Cerebellar nuclear complex (tissue), 1 donor: ENCODE measurements at regions not wholly inside any gene's neighbourhood (a gene's known extent, or its start where the extent isn't known, plus 50 kb on each side); places are given as distances from the start of the nearest gene placed in this dataset.

ENCODE experiments used
- DNase-seq, 2 experiments: peaks; one replicate each; lab custom pipeline; 2025; lab: John Stamatoyannopoulos, UW

GRCh38 chr2:221276601-221277000 lies 295.5 kb downstream of the EPHA4 start:
- no peak for DNase-seq

- no peak for DNase-seq
Observed at GRCh38 chr2:221282386-221282785, 289.7 kb downstream of the EPHA4 start.

GRCh38 chr2:221283896-221284545 lies 288.1 kb downstream of the EPHA4 start:
- DNase-seq: no peak

- no peak for DNase-seq
Observed at GRCh38 chr2:221285148-221285547, 287.0 kb downstream of the EPHA4 start.

GRCh38 chr2:221286406-221286805 lies 285.7 kb downstream of the EPHA4 start:
- no peak for DNase-seq

- DNase-seq: no peak
Observed at GRCh38 chr2:221289389-221289788, 282.7 kb downstream of the EPHA4 start.

GRCh38 chr2:221289846-221290245 lies 282.3 kb downstream of the EPHA4 start:
- no peak for DNase-seq

- DNase-seq: no peak
Observed at GRCh38 chr2:221293949-221294742, 278.0 kb downstream of the EPHA4 start.

- no peak for DNase-seq
Observed at GRCh38 chr2:221304916-221305315, 267.2 kb downstream of the EPHA4 start.

- DNase-seq: no peak
Observed at GRCh38 chr2:221308507-221309066, 263.5 kb downstream of the EPHA4 start.

- no peak for DNase-seq
Observed at GRCh38 chr2:221309892-221310583, 262.1 kb downstream of the EPHA4 start.

- no peak for DNase-seq
Observed at GRCh38 chr2:221310730-221311129, 261.4 kb downstream of the EPHA4 start.

GRCh38 chr2:221312634-221313033 lies 259.5 kb downstream of the EPHA4 start:
- no peak for DNase-seq

- DNase-seq: no peak
Observed at GRCh38 chr2:221314786-221315185, 257.3 kb downstream of the EPHA4 start.

- no peak for DNase-seq
Observed at GRCh38 chr2:221318376-221319130, 253.6 kb downstream of the EPHA4 start.

GRCh38 chr2:221322741-221323140 lies 249.4 kb downstream of the EPHA4 start:
- DNase-seq: no peak

- DNase-seq: no peak
Observed at GRCh38 chr2:221323513-221323912, 248.6 kb downstream of the EPHA4 start.

- DNase-seq: no peak
Observed at GRCh38 chr2:221330436-221330835, 241.7 kb downstream of the EPHA4 start.

- no peak for DNase-seq
Observed at GRCh38 chr2:221334481-221335218, 237.5 kb downstream of the EPHA4 start.

GRCh38 chr2:221335219-221335752 lies 236.8 kb downstream of the EPHA4 start:
- DNase-seq: no peak

- DNase-seq: no peak
Observed at GRCh38 chr2:221336967-221337366, 235.1 kb downstream of the EPHA4 start.
